ENCODE measurements at regions not wholly inside any gene's neighbourhood (a gene's known extent, or its start where the extent isn't known, plus 50 kb on each side); places are given as distances from the start of the nearest gene placed in this dataset.
A peak's percentile ranks its signal among the peaks of the same experiment; 100 is the strongest.
"Not testable (repeated sequence)": the region's sequence is repeated elsewhere in the genome, so short reads cannot be mapped to it uniquely, and the experiment has no call there.

DNA sequence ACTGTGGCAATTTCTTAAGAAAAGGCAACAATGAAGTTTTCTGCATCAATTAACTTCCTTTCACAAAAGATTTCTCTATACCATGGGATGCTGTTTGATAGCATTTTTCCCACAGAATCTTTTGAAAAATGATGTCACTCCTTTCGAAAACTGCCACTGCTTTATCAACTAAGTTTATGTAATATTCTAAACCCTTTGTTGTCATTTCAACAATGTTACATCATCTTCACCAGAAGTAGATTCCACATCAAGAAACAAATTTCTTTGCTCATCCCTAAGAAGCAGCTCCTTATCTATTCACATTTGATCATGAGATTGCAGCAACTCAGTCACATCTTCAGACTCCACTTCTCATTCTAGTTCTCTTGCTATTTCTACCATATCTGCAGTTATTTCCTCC lies 116.1 kb upstream of the KCND3 start:
- no peak for DNase-seq

- DNase-seq, result no peak
Observed at GRCh38 chr1:112110031-112110430, 120.6 kb upstream of the KCND3 start.

DNA sequence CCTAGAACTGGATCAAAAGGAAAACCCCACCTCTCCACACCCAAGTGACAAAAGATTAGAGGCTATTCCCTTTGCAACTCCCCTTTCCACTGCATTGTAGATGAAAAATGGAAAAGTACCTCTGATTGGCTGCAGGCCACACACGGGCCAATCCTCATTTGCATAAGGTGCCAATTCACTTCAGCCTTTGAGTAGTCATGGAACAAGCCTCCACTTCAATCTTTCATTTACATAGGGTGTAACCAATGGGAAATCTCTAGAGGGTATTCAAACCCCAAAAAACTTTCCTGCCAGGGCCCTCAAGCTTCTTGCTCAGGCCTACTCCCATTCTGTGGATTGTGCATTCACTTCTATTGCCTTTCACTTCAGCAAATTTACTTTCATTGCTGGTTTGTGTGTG lies 122.3 kb upstream of the KCND3 start:
- no peak for DNase-seq

GRCh38 chr1:112114540-112114939 lies 125.1 kb upstream of the KCND3 start:
- no peak for DNase-seq

- DNase-seq, result no peak
Observed at GRCh38 chr1:112126598-112126997, 137.1 kb upstream of the KCND3 start.

GRCh38 chr1:112127606-112128005 lies 138.1 kb upstream of the KCND3 start:
- DNase-seq, result not testable (repeated sequence)

- no peak for DNase-seq
Observed at GRCh38 chr1:112133487-112133886, 144.0 kb upstream of the KCND3 start.

GRCh38 chr1:112140743-112141142 lies 151.3 kb upstream of the KCND3 start:
- DNase-seq, result no peak

DNA sequence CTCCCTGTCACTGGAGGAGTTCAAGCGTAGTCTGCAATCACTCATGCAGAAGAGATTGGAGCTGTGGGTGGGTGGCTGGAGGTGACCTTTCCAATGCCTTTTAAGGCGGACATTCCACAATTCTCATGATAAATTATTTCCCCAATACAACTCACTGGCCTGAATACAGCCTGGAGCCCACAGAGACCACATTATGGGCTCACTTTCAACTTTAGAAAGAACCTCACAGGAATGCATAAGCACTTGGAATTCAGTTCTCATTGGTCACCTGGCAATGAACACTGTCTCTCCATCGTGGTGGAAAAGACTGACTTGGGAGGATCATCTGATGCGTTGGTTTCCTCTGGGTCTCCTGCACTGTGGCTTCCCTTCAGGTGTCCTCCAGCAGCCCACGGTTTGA lies 151.8 kb upstream of the KCND3 start:
- no peak for DNase-seq

- no peak for DNase-seq
Observed at GRCh38 chr1:112141923-112142322, 152.5 kb upstream of the KCND3 start.

DNA sequence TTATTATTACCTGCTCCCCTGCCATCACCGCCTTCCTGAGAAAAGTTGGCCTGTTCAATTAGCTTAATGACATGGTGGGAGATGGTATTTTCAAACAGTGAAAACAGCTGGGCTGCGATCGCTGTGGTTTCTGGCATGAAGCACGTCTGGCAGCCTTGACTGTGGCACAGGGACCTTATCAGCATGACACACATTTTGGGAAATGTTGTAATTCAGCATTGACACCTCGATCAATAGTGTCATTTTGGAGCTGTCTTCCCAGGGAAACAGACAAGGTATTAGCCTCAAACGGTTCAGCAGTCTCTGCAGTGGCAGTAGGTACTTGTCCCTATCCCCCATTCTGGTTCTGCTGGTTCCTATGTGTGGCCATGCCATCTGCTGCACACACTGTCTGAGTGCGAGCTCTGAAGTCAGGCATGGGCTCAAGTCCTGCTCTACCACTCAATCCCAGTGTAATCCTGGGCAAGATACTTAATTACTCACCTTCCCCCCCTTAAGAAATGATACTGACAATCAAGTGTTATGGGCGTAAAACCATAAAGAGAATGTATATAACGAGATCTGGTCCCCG lies 154.5 kb upstream of the KCND3 start:
- peak; percentile 52 for DNase-seq

DNA sequence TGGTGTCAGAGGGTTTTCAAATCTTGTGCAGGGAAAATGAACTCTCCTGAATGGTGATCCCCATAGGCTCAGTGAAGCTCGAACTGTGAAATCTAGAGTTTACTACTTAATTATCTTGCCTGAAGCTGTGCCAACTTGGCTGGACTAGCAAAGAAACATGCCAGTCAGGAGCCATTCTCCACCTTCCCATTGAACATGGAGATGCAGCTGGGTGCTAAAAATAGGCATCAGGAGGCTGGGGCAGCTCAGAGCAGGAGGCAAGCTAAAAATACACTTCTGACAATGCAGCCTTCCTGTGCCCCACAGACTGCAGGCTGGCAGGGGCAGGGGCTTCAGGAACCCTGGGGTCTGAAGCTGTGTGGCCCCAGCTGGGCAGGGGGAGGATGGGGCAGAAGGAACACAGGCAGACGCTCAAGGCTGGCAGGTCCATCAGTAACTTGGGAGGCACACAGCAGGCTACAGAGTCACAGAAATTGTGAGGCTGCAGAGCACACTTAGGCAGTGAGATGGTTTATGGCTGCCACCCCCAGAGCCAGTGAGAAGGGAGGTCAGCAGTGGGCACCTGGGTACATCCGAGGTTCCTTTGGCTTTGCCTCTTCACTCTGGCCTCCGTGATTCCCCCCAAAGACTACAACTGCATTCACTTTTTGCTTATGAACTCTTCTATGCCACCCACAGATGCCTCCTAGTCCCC lies 155.4 kb upstream of the KCND3 start:
- DNase-seq, result peak; percentile 75

GRCh38 chr1:112146201-112146715 lies 156.8 kb upstream of the KCND3 start:
- DNase-seq, result peak; percentile 88

DNA sequence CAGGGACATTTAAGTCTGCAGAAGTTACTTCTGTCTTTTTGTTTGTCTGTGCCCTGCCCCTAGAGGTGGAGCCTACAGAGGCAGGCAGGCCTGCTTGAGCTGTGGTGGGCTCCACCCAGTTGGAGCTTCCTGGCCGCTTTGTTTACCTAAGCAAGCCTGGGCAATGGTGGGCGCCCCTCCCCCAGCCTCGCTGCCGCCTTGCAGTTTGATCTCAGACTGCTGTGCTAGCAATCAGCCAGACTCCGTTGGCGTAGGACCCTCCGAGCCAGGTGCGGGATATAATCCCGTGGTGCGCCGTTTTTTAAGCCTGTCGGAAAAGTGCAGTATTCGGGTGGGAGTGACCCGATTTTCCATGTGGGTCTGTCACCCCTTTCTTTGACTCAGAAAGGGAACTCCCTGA lies 170.7 kb upstream of the KCND3 start:
- DNase-seq, result not testable (repeated sequence)

DNA sequence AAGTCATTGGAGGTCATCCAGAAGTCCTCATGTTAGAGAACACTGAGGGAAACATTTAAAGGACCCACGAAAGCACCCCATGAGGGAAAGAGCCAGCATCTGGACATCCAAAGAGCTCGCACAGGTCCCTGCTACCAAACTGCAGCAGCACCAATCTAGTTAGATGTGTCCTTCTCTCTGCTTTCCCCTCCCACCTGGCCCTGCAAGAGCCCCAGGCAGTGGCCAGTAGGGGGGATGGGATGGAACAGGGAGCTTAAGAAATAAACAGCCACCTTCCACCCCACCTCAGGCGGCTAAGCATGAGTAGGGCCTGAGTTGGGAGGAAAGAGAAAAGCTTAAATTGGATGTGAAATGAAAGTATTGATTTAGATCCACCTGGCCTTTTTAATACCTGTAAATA lies 175.9 kb upstream of the KCND3 start:
- DNase-seq, result no peak

GRCh38 chr1:112169517-112169916 lies 180.0 kb upstream of the KCND3 start:
- DNase-seq, result no peak

DNA sequence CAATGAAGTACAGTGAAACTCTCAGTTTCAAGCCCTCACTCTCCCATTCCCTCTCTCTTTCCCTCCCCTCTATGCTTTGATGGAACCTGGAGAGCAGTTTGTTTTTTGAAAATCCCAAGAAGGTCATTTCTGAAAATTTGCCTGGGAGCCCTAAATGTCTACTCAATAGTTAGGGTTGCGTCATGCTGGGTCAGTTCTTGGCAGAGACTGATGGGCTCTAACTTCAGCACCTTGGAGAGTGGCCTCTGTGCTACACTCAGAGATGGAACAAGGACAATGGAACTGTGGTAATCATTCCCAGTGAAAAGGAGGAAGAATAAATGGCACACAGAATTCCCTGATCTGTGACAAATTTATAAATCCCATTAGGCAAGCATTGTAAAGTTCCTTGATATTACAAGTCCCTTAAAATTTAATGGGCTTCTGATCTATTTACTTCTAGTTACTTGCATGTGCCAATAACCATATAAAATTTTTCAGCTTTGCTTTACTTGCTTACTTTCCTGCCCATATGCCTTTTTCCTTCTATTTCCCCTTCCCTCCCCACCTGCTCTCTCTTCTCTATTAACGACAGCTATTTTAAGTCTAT lies 182.9 kb upstream of the KCND3 start:
- no peak for DNase-seq

- no peak for DNase-seq
Observed at GRCh38 chr1:112177314-112177713, 187.8 kb upstream of the KCND3 start.

DNA sequence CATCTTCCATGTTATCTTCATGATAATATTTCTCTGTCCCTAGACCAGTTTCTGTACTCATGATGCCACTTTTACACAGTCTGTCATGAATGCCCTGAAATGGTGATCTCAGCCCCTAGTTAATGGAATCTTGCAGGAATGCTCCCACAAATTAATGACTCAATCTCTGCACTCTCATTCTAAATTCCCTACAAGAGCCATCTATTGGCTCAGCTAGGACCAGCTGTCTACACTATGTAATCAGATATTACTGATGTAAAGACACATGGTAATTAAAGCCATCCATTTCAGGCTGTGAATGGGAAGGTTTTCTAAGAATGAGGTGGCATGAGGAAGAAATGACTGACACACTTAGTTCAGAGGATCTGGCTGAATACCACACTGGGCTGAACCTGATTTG lies 199.1 kb upstream of the KCND3 start:
- DNase-seq, result no peak

- no peak for DNase-seq
Observed at GRCh38 chr1:112196008-112196588, 199.9 kb upstream of the CTTNBP2NL start.

DNA sequence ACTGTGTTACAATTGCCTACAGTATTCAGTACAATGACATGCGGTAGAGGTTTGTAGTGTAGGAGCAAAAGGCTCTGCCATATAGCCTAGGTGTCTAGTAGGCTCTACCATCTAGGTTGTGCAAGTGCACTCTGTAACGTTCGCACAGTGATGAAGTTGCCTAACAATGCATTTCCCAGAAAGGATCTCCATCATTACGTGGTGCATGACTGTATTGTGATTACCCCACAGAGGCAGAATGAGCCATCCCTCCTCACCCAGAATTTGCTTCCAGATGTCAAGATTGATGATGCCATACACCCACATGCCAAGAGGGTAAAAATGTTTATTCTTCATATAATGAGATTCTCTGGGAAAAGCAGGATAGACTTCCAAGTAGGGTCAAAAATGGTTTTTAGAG lies 199.3 kb upstream of the CTTNBP2NL start:
- DNase-seq, result no peak

GRCh38 chr1:112209493-112209892 lies 186.5 kb upstream of the CTTNBP2NL start:
- DNase-seq, result no peak

GRCh38 chr1:112219267-112219666 lies 176.7 kb upstream of the CTTNBP2NL start:
- no peak for DNase-seq

GRCh38 chr1:112230232-112230631 lies 165.8 kb upstream of the CTTNBP2NL start:
- DNase-seq, result no peak

All from COR-L47 (cell line).